CD14-positive monocyte (primary cell): ENCODE measurements at regions not wholly inside any gene's neighbourhood (a gene's known extent, or its start where the extent isn't known, plus 50 kb on each side); places are given as distances from the start of the nearest gene placed in this dataset.

Experiments
- DNase-seq, 3 donors: peaks; one replicate each; pipeline ENCODE4 v3.0.0-alpha.2; 2011 to 2022
- H2AFZ ChIP-seq: 2 replicates; pipeline ENCODE4 v1.6.0; 2012; ENCODE audit warnings: mild to moderate bottlenecking, low read depth, low read length, inconsistent platforms; ENCODE audit not compliant: insufficient read depth, poor library complexity, severe bottlenecking
- H3K27ac ChIP-seq, 2 donors: 1 replicate in 1 of 2; 2 replicates in 1 of 2; pipeline ENCODE4 v1.5.1; 2012 to 2013; ENCODE audit warnings: low read length in 2 of 2, control low read depth in 1 of 2, inconsistent platforms in 1 of 2, low read depth in 1 of 2, mild to moderate bottlenecking in 1 of 2
- H3K27me3 ChIP-seq, 2 donors: one replicate each; pipeline versions ENCODE4 v1.6.0 to v1.6.1; 2011 to 2013; ENCODE audit warnings: low read length in 2 of 2; ENCODE audit not compliant: control insufficient read depth in 2 of 2, insufficient read depth in 2 of 2
- H3K36me3 ChIP-seq, 2 donors: replicated peaks in 1 of 2; 1 replicate in 1 of 2; 2 replicates in 1 of 2; pipeline versions ENCODE4 v1.5.1 to v1.6.1; 2012 to 2013; ENCODE audit warnings: low read length in 2 of 2, control low read depth in 1 of 2, inconsistent platforms in 1 of 2, mild to moderate bottlenecking in 1 of 2; ENCODE audit not compliant: insufficient read depth in 2 of 2, control insufficient read depth in 1 of 2
- H3K4me1 ChIP-seq, 2 donors: 1 replicate in 1 of 2; 2 replicates in 1 of 2; pipeline versions ENCODE4 v1.5.1 to v1.6.1; 2012 to 2013; ENCODE audit warnings: low read length in 2 of 2, control low read depth in 1 of 2, inconsistent platforms in 1 of 2, mild to moderate bottlenecking in 1 of 2, moderate library complexity in 1 of 2; ENCODE audit not compliant: insufficient read depth in 2 of 2, control insufficient read depth in 1 of 2
- H3K4me2 ChIP-seq: replicated peaks from 2 replicates; pipeline ENCODE3; 2012; ENCODE audit warnings: low read length, moderate library complexity, mild to moderate bottlenecking; ENCODE audit not compliant: poor library complexity, severe bottlenecking; ENCODE audit errors: extremely low read depth
- H3K4me3 ChIP-seq, 3 experiments: fragments of 200-600 bp in 1 of 3; sonication (generic) in 1 of 3; replicated peaks in 1 of 3; 1 replicate in 2 of 3; 2 replicates in 1 of 3; pipeline ENCODE4 v1.5.1; 2011 to 2013; ENCODE audit warnings: low read length in 3 of 3, mild to moderate bottlenecking in 3 of 3, control low read depth in 2 of 3, low read depth in 2 of 3, inconsistent platforms in 1 of 3, moderate library complexity in 1 of 3
- H3K79me2 ChIP-seq: 2 replicates; pipeline ENCODE4 v1.6.0; 2012; ENCODE audit warnings: mild to moderate bottlenecking, control low read depth, inconsistent platforms, low read length, moderate library complexity; ENCODE audit not compliant: insufficient read depth
- H3K9ac ChIP-seq: 2 replicates; pipeline ENCODE4 v1.6.0; 2017; ENCODE audit warnings: low read length, mild to moderate bottlenecking; ENCODE audit not compliant: insufficient read depth, poor library complexity, severe bottlenecking
- H3K9me3 ChIP-seq, 2 donors: replicated peaks in 1 of 2; 1 replicate in 1 of 2; 2 replicates in 1 of 2; pipeline versions ENCODE4 v1.5.1 to v1.6.1; 2012 to 2013; ENCODE audit warnings: low read length in 2 of 2, control low read depth in 1 of 2; ENCODE audit not compliant: control insufficient read depth in 1 of 2, insufficient read depth in 1 of 2
- H4K20me1 ChIP-seq: 2 replicates; pipeline ENCODE4 v1.6.0; 2012; ENCODE audit warnings: mild to moderate bottlenecking, low read length, control low read depth, moderate library complexity; ENCODE audit not compliant: insufficient read depth
- H3K27ac Mint-ChIP-seq, 7 donors: one replicate each; pipeline ENCODE4 v1.8.0; 2020; ENCODE audit warnings: mild to moderate bottlenecking in 7 of 7, mixed read lengths in 7 of 7, moderate library complexity in 6 of 7, inconsistent platforms in 2 of 7
- H3K27me3 Mint-ChIP-seq, 3 donors: one replicate each; pipeline ENCODE4 v1.8.0; 2021 to 2022; ENCODE audit warnings: low read depth in 3 of 3, mild to moderate bottlenecking in 3 of 3, mixed read lengths in 3 of 3, moderate library complexity in 3 of 3, inconsistent platforms in 1 of 3
- H3K36me3 Mint-ChIP-seq, 2 donors: one replicate each; pipeline ENCODE4 v1.8.0; 2020; ENCODE audit warnings: mixed read lengths in 2 of 2, inconsistent platforms in 1 of 2, mild to moderate bottlenecking in 1 of 2
- H3K4me1 Mint-ChIP-seq: one replicate; pipeline ENCODE4 v1.8.0; 2020; ENCODE audit warnings: mild to moderate bottlenecking, mixed read lengths
- H3K4me3 Mint-ChIP-seq, 2 donors: one replicate each; pipeline ENCODE4 v1.8.0; 2020; ENCODE audit warnings: mild to moderate bottlenecking in 2 of 2, mixed read lengths in 2 of 2, moderate library complexity in 1 of 2
- H3K9me3 Mint-ChIP-seq, 7 donors: one replicate each; pipeline ENCODE4 v1.8.0; 2020 to 2022; ENCODE audit warnings: mixed read lengths in 7 of 7, mild to moderate bottlenecking in 6 of 7, moderate library complexity in 6 of 7, inconsistent platforms in 2 of 7
- WGBS: methylation state at CpG from one replicate; pipeline ENCODE4 v1.1.5; 2013; ENCODE audit warnings: missing lambda C conversion rate; ENCODE audit not compliant: insufficient coverage; 5-methylcytosine and 5-hydroxymethylcytosine counted together
- intact Hi-C, 2 donors: fragments of 100-400 bp; cut with micrococcal nuclease; formaldehyde crosslinking; loops; one replicate each; pipeline versions ENCODE4 v1.15.0 to v1.15.1; 2023
- TF ChIP-seq, protein P1 (sequence below): fragments of 200-600 bp; IDR thresholded peaks from one replicate; pipeline ENCODE4 v1.8.0; 2022; ENCODE audit warnings: antibody characterized with exemption, mild to moderate bottlenecking

DNA sequence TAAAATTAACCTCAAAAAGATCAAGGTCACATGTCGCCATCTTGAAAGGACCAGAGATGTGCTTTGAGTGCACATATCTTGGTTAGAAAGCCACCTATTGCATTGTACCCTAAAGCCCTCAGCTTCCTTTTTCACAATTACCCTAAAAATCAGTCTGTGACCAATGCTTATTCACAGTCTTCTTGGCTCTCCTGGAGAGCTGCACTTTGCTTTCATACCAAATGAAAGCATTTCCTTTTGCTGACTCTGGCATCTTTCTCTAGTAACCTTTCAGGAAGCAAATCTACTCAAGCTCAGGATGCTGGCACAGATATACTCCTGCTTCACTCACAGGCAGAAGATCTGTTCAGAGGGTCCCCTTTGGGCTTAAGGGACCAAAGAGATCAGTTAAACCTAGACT, 160.7 kb upstream of the PUM3 start:
- no peak for DNase-seq
- Mint-ChIP-seq H3K36me3 (no peaks in the 10 kb centered on the region), H3K4me3 (no peak overlapping the region), H3K9me3 (peaks cover 4 to 17% (median 8%) of the 10 kb centered on the region in 7 donors), H3K4me1 (no peaks in the 10 kb centered on the region), H3K27ac (no peak overlapping the region), H3K27me3 (peaks cover 0 to 2% (median 2%) of the 10 kb centered on the region in 3 donors)
- TF ChIP-seq, protein P1, sequence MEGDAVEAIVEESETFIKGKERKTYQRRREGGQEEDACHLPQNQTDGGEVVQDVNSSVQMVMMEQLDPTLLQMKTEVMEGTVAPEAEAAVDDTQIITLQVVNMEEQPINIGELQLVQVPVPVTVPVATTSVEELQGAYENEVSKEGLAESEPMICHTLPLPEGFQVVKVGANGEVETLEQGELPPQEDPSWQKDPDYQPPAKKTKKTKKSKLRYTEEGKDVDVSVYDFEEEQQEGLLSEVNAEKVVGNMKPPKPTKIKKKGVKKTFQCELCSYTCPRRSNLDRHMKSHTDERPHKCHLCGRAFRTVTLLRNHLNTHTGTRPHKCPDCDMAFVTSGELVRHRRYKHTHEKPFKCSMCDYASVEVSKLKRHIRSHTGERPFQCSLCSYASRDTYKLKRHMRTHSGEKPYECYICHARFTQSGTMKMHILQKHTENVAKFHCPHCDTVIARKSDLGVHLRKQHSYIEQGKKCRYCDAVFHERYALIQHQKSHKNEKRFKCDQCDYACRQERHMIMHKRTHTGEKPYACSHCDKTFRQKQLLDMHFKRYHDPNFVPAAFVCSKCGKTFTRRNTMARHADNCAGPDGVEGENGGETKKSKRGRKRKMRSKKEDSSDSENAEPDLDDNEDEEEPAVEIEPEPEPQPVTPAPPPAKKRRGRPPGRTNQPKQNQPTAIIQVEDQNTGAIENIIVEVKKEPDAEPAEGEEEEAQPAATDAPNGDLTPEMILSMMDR: no peak
- no peak overlapping the region for H3K27ac ChIP-seq
- no peak overlapping the region for H3K4me2 ChIP-seq
- WGBS: 100% methylated on average over 1 of the region's 1 CpG
- no peaks in the 10 kb centered on the region for H3K4me1 ChIP-seq
- no peaks in the 10 kb centered on the region for H3K79me2 ChIP-seq
- H3K36me3 ChIP-seq: no peaks in the 10 kb centered on the region
- intact Hi-C loops: no loop called here
- H3K27me3 ChIP-seq: no peaks in the 10 kb centered on the region
- no peak overlapping the region for H3K4me3 ChIP-seq
- H4K20me1 ChIP-seq: no peaks in the 10 kb centered on the region
- no peak overlapping the region for H3K9ac ChIP-seq
- H3K9me3 ChIP-seq: peaks cover 0 to 5% of the 10 kb centered on the region in 2 donors
- H2AFZ ChIP-seq: no peak overlapping the region

DNA sequence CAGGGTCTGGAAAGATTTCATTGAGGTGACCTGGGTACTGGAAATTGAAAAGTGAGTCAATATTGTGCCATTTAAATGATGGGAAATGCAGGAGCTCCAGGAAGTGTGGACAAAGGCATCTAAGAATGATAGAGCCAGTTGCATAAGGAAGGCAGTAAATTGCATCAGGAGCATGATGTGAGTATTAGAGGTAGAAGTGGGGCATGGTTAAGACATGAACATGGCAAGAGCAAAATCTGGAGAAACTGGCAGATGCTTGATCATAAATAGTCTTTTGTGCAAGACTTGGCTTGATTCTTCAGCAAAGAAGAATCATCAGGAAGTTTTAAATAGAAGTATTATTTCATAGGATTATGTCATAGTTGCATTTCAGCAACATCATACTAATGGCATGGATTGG, 157.4 kb upstream of the PUM3 start:
- H3K79me2 ChIP-seq: no peaks in the 10 kb centered on the region
- no peak for DNase-seq
- H3K36me3 ChIP-seq: no peaks in the 10 kb centered on the region
- Mint-ChIP-seq H3K9me3 (peaks cover 0 to 12% (median 2%) of the 10 kb centered on the region in 7 donors), H3K27ac (no peak overlapping the region), H3K36me3 (no peaks in the 10 kb centered on the region), H3K4me3 (no peak overlapping the region), H3K27me3 (peaks cover 0 to 2% (median under 1%) of the 10 kb centered on the region in 3 donors), H3K4me1 (no peaks in the 10 kb centered on the region)
- H4K20me1 ChIP-seq: no peaks in the 10 kb centered on the region
- no peak overlapping the region for H3K4me3 ChIP-seq
- no peak overlapping the region for H2AFZ ChIP-seq
- no peak overlapping the region for H3K27ac ChIP-seq
- no peak overlapping the region for H3K4me2 ChIP-seq
- H3K9me3 ChIP-seq: no peaks in the 10 kb centered on the region
- TF ChIP-seq, protein P1: no peak
- no peaks in the 10 kb centered on the region for H3K4me1 ChIP-seq
- intact Hi-C loops: no loop called here
- H3K9ac ChIP-seq: no peak overlapping the region
- no peaks in the 10 kb centered on the region for H3K27me3 ChIP-seq
